ENCODE measurements at regions not wholly inside any gene's neighbourhood (a gene's known extent, or its start where the extent isn't known, plus 50 kb on each side); places are given as distances from the start of the nearest gene placed in this dataset.

- Histone ChIP-seq H3K9me3 (no peaks in the 10 kb centered on the region), H3K4me3 (no peak overlapping the region), H3K36me3 (ENCODE audit: low read depth) (no peaks in the 10 kb centered on the region), H3K4me1 (ENCODE audit: low read depth) (no peaks in the 10 kb centered on the region)
- no peak for DNase-seq
- TF ChIP-seq CTCF (IDR thresholded peaks at IDR 0.05): no peak
- intact Hi-C loops (cut with DNase I, micrococcal nuclease): no loop called here
- no peak for ATAC-seq
These were observed 71.7 kb upstream of the RUFY1 start for GRCh38 chr5:179478624-179479023.

- no peak for DNase-seq
- Histone ChIP-seq H3K9me3 (no peaks in the 10 kb centered on the region), H3K4me1 (ENCODE audit: low read depth) (no peaks in the 10 kb centered on the region), H3K4me3 (no peak overlapping the region), H3K36me3 (ENCODE audit: low read depth) (no peaks in the 10 kb centered on the region)
- ATAC-seq: no peak
- TF ChIP-seq CTCF (IDR thresholded peaks at IDR 0.05): no peak
- intact Hi-C loops (cut with DNase I, micrococcal nuclease): no loop called here
These were observed 75.1 kb upstream of the RUFY1 start for GRCh38 chr5:179475208-179475751.

GRCh38 chr5:179472641-179473040 lies 77.7 kb upstream of the RUFY1 start:
- no peaks in the 10 kb centered on the region for H3K36me3 ChIP-seq (ENCODE audit: low read depth)
- intact Hi-C loops (cut with DNase I, micrococcal nuclease): no loop called here
- TF ChIP-seq CTCF (IDR thresholded peaks at IDR 0.05): no peak
- DNase-seq: no peak
- no peaks in the 10 kb centered on the region for H3K9me3 ChIP-seq
- H3K4me1 ChIP-seq (ENCODE audit: low read depth): no peaks in the 10 kb centered on the region
- no peak overlapping the region for H3K4me3 ChIP-seq
- ATAC-seq: no peak

- DNase-seq (no peak), ATAC-seq (no peak)
- no peak overlapping the region for H3K4me3 ChIP-seq
- H3K4me1 ChIP-seq (ENCODE audit: low read depth): no peaks in the 10 kb centered on the region
- intact Hi-C loops (cut with DNase I, micrococcal nuclease): no loop called here
- H3K9me3 ChIP-seq: no peaks in the 10 kb centered on the region
- no peak for TF ChIP-seq CTCF (IDR thresholded peaks at IDR 0.05)
- H3K36me3 ChIP-seq (ENCODE audit: low read depth): no peaks in the 10 kb centered on the region
These were observed 78.2 kb upstream of the RUFY1 start for GRCh38 chr5:179472174-179472573.

GRCh38 chr5:179470201-179470600 lies 80.2 kb upstream of the RUFY1 start:
- no peak for DNase-seq
- no peak for ATAC-seq
- intact Hi-C loops (cut with DNase I, micrococcal nuclease): no loop called here
- no peak for TF ChIP-seq CTCF (IDR thresholded peaks at IDR 0.05)
- Histone ChIP-seq H3K9me3 (no peaks in the 10 kb centered on the region), H3K4me3 (no peak overlapping the region), H3K36me3 (ENCODE audit: low read depth) (no peaks in the 10 kb centered on the region), H3K4me1 (ENCODE audit: low read depth) (no peaks in the 10 kb centered on the region)

- ATAC-seq (no peak), DNase-seq (no peak)
- no peak overlapping the region for H3K4me3 ChIP-seq
- H3K4me1 ChIP-seq (ENCODE audit: low read depth): no peaks in the 10 kb centered on the region
- H3K9me3 ChIP-seq: no peaks in the 10 kb centered on the region
- H3K36me3 ChIP-seq (ENCODE audit: low read depth): no peaks in the 10 kb centered on the region
- no peak for TF ChIP-seq CTCF (IDR thresholded peaks at IDR 0.05)
- intact Hi-C loops (cut with DNase I, micrococcal nuclease): no loop called here
These were observed 81.7 kb upstream of the RUFY1 start for GRCh38 chr5:179468696-179469095.
